Panc1 (cell line): ENCODE measurements at regions not wholly inside any gene's neighbourhood (a gene's known extent, or its start where the extent isn't known, plus 50 kb on each side); places are given as distances from the start of the nearest gene placed in this dataset.

Source experiments
- ATAC-seq: fragments of 200-7000 bp; cut with Tn5 transposase; 2 replicates; pipeline ENCODE4 v1.9.1; 2020; ENCODE audit warnings: mild to moderate bottlenecking, moderate library complexity
- BruUV-seq: library from RNA; stranded (reverse); fragments of 400-500 nt; replicated peaks from 2 replicates; lab custom pipeline; 2021; lab: Mats Ljungman, UMichigan
- CTCF ChIA-PET: fragments of 300-600 bp; sonication (Branson Sonifier 250); formaldehyde crosslinking; loops from one replicate; lab custom pipeline; 2022; ENCODE audit warnings: antibody characterized with exemption; lab: Charles Lee
- POLR2A ChIA-PET: fragments of 300-600 bp; sonication (Branson Sonifier 250); formaldehyde crosslinking; loops from one replicate; lab custom pipeline; 2022; ENCODE audit warnings: antibody characterized with exemption; lab: Charles Lee
- DNase-seq: peaks from one replicate; pipeline ENCODE4 v3.0.0-alpha.2; 2010; ENCODE audit warnings: low read depth, low spot score
- H3K27ac ChIP-seq: 2 replicates; pipeline ENCODE4 v1.5.1; 2011; ENCODE audit warnings: mild to moderate bottlenecking, low read length, inconsistent platforms
- H3K27me3 ChIP-seq: fragments of 200-500 bp; sonication (Bioruptor generic); 2 replicates; pipeline ENCODE4 v1.6.0; 2014; ENCODE audit warnings: low read length, inconsistent platforms; ENCODE audit not compliant: control insufficient read depth, insufficient read depth
- H3K36me3 ChIP-seq: fragments of 200-500 bp; sonication (Bioruptor generic); 2 replicates; pipeline ENCODE4 v1.5.1; 2014; ENCODE audit warnings: inconsistent platforms, mild to moderate bottlenecking, low read length, moderate library complexity; ENCODE audit not compliant: control insufficient read depth, insufficient read depth
- H3K4me1 ChIP-seq: 2 replicates; pipeline ENCODE4 v1.5.1; 2011; ENCODE audit warnings: inconsistent platforms, mild to moderate bottlenecking, low read length, moderate library complexity; ENCODE audit not compliant: control insufficient read depth, insufficient read depth
- H3K4me3 ChIP-seq, 2 experiments: 2 replicates each; pipeline ENCODE4 v1.5.1; 2011 to 2012; ENCODE audit warnings: low read depth in 2 of 2, low read length in 2 of 2, mild to moderate bottlenecking in 2 of 2, inconsistent platforms in 1 of 2, moderate library complexity in 1 of 2
- H3K9me3 ChIP-seq: fragments of 200-500 bp; sonication (Bioruptor generic); 2 replicates; pipeline ENCODE4 v1.5.1; 2014; ENCODE audit warnings: low read depth, mild to moderate bottlenecking, inconsistent platforms, low read length, moderate library complexity; ENCODE audit not compliant: control insufficient read depth, insufficient read depth
- CTCF ChIP-seq: fragments of 450-650 bp; IDR thresholded peaks from 2 replicates; pipeline ENCODE4 v1.5.1; 2017; ENCODE audit warnings: mild to moderate bottlenecking
- POLR2AphosphoS5 ChIP-seq: IDR thresholded peaks from 2 replicates; pipeline ENCODE4 v1.6.1; 2012; ENCODE audit warnings: mild to moderate bottlenecking, low read depth, low read length, moderate library complexity
- REST ChIP-seq, 2 experiments: IDR thresholded peaks; 2 replicates each; pipeline ENCODE4 v1.6.1; 2011 to 2012; ENCODE audit warnings: low read depth in 2 of 2, control low read depth in 1 of 2, low read length in 1 of 2, mild to moderate bottlenecking in 1 of 2, moderate library complexity in 1 of 2; ENCODE audit not compliant: insufficient read depth in 1 of 2
- SIN3A ChIP-seq: IDR thresholded peaks from 2 replicates; pipeline ENCODE4 v1.6.1; 2012; ENCODE audit warnings: low read depth, mild to moderate bottlenecking, low read length, moderate library complexity, borderline replicate concordance; ENCODE audit not compliant: insufficient read depth
- TCF7L2 ChIP-seq: IDR thresholded peaks from 2 replicates; pipeline ENCODE4 v1.6.1; 2011; ENCODE audit warnings: mild to moderate bottlenecking, low read depth, low read length, inconsistent platforms
- in situ Hi-C: cut with HindIII; loops from 2 replicates; pipeline ENCODE4 v1.10.0; 2016; ENCODE audit warnings: low sequenced_read_pairs, low pct_unique_long_range_greater_than_20kb
- intact Hi-C: fragments of 100-400 bp; cut with micrococcal nuclease; formaldehyde crosslinking; loops from one replicate; pipeline ENCODE4 v1.10.0; 2022; ENCODE audit not compliant: unreplicated experiment

- no peaks in the 10 kb centered on the region for H3K4me1 ChIP-seq
- H3K36me3 ChIP-seq = no peaks in the 10 kb centered on the region
- no peak overlapping the region for H3K4me3 ChIP-seq
- no TSS peak for BruUV-seq
- no peaks in the 10 kb centered on the region for H3K27me3 ChIP-seq
- TF ChIP-seq TCF7L2 (no peak), SIN3A (no peak), POLR2AphosphoS5 (no peak)
- intact Hi-C loops = no loop called here
- DNase-seq (no peak), ATAC-seq (no peak)
- CTCF ChIA-PET = no interaction called here
- in situ Hi-C loops = no loop called here
- H3K9me3 ChIP-seq = no peaks in the 10 kb centered on the region
- no peak overlapping the region for H3K27ac ChIP-seq
- POLR2A ChIA-PET = no interaction called here
These were observed 337.8 kb downstream of the BTBD3 start for GRCh38 chr20:12255461-12255970.

DNA sequence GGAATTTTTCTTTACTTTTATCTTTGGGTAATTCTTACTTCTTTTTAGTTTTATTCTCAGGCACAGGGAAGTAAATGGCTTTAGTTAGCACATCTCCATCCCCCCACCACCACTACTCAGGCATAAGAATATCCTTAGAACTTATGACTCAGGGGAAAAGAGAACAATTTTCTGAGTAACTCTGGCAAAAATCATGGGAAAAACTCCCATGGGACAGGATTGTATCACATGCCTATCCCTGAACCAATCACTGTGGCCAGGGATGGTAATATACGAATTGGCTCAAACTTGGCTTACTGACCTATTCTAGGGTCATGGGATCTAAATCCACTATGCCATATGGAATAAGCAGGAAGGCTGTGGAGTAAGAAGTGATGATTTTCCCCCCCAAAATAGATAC is 339.1 kb downstream of the BTBD3 start:
- intact Hi-C loops = no loop called here
- ChIA-PET POLR2A (no interaction called here), CTCF (no interaction called here)
- BruUV-seq = no TSS peak
- no peak overlapping the region for H3K27ac ChIP-seq
- no peaks in the 10 kb centered on the region for H3K4me1 ChIP-seq
- DNase-seq (no peak), ATAC-seq (no peak)
- no peaks in the 10 kb centered on the region for H3K9me3 ChIP-seq
- in situ Hi-C loops = no loop called here
- H3K4me3 ChIP-seq = no peak overlapping the region
- no peaks in the 10 kb centered on the region for H3K27me3 ChIP-seq
- TF ChIP-seq REST (IDR thresholded peaks at IDR 0.05; ENCODE audit: insufficient read depth in 1 of 2, low read depth in 2 of 2, low read length in 1 of 2) (no peak), POLR2AphosphoS5 (no peak), SIN3A (no peak), TCF7L2 (no peak), CTCF (no peak)
- H3K36me3 ChIP-seq = no peaks in the 10 kb centered on the region

- no peaks in the 10 kb centered on the region for H3K27me3 ChIP-seq
- CTCF ChIA-PET = no interaction called here
- no peak for ATAC-seq
- DNase-seq = no peak
- no peaks in the 10 kb centered on the region for H3K36me3 ChIP-seq
- in situ Hi-C loops = no loop called here
- TF ChIP-seq TCF7L2 = no peak
- no peak for TF ChIP-seq CTCF
- no peak for TF ChIP-seq REST (IDR thresholded peaks at IDR 0.05; ENCODE audit: insufficient read depth in 1 of 2, low read depth in 2 of 2, low read length in 1 of 2)
- TF ChIP-seq SIN3A = no peak
- no peaks in the 10 kb centered on the region for H3K4me1 ChIP-seq
- POLR2A ChIA-PET = no interaction called here
- no peaks in the 10 kb centered on the region for H3K9me3 ChIP-seq
- intact Hi-C loops = no loop called here
- no peak overlapping the region for H3K27ac ChIP-seq
- BruUV-seq = no TSS peak
- no peak overlapping the region for H3K4me3 ChIP-seq
These were observed 345.1 kb downstream of the BTBD3 start for GRCh38 chr20:12262747-12263146.
